ENCODE measurements at regions not wholly inside any gene's neighbourhood (a gene's known extent, or its start where the extent isn't known, plus 50 kb on each side); places are given as distances from the start of the nearest gene placed in this dataset.

DNA sequence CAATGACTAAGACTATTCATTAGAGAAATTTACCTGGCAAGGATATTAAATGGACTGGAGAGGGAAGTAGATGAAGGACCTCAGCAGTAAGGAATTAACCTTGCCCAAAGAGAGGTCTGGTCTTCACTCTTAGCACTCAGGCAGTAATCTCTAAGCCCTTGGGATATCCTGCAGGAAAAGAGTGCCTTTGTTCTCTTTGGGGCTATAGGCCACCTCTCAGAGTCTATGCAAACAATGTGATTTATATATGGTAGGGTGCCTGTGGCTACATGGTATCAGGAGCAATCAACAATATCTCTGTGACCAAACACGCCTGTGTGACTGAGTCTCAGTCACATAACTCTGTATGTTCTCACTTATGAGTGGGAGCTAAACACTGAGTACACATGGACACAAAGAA lies 154.7 kb upstream of the CDK1 start:
- no peak overlapping the region for H3K4me3 Mint-ChIP-seq
- H3K27me3 Mint-ChIP-seq = no peaks in the 10 kb centered on the region
- DNase-seq = no peak
- H3K4me1 Mint-ChIP-seq = no peaks in the 10 kb centered on the region
- CTCF ChIA-PET = no interaction called here
- no peaks in the 10 kb centered on the region for H3K36me3 Mint-ChIP-seq
- H3K9me3 Mint-ChIP-seq = no peaks in the 10 kb centered on the region
- H3K27ac Mint-ChIP-seq = no peak overlapping the region

DNA sequence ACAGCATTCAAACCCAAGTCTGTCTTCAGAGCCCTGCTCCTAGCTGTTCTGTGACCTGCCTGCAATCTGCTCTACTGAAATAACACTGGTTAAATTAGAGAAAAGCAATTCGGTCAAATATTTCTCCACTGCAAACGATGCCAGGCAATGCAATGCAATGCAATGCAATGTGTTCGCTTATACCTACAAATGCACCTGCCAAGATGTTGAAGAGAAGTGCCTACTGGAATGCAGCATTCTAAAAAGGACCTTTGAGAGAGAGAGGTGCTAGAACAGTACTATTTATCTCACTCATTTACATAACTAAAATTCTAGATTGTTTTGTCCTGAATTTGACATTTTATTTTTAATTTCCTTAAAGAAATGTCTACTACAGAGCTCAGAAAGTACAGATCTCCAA lies 157.3 kb upstream of the CDK1 start:
- CTCF ChIA-PET = no interaction called here
- no peak for DNase-seq
- Mint-ChIP-seq H3K36me3 (no peaks in the 10 kb centered on the region), H3K4me1 (no peaks in the 10 kb centered on the region), H3K27me3 (no peaks in the 10 kb centered on the region), H3K27ac (no peak overlapping the region), H3K9me3 (no peaks in the 10 kb centered on the region), H3K4me3 (no peak overlapping the region)

DNA sequence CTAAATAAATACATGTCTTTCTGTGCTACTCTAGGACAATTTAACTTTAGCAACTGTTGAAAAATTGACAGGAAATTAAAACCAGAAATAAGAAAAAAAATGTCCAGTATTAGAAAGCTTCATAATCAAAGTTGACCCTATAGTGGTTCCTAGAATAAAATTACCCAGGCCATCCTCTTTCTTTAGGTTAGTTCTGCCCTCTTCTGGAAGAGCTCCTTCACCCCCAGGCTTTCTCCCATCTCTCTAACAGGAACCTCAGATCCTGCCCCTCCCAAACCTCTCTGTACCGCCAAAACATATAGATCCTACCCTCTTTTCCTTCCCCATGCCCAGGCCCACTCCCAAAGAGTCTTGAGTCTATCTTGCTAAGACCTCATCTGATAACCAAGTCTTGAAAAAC lies 159.4 kb upstream of the CDK1 start:
- Mint-ChIP-seq H3K36me3 (peaks cover 2% of the 10 kb centered on the region), H3K9me3 (no peaks in the 10 kb centered on the region), H3K4me1 (no peaks in the 10 kb centered on the region), H3K27ac (no peak overlapping the region), H3K4me3 (no peak overlapping the region), H3K27me3 (no peaks in the 10 kb centered on the region)
- no peak for DNase-seq
- CTCF ChIA-PET = no interaction called here

DNA sequence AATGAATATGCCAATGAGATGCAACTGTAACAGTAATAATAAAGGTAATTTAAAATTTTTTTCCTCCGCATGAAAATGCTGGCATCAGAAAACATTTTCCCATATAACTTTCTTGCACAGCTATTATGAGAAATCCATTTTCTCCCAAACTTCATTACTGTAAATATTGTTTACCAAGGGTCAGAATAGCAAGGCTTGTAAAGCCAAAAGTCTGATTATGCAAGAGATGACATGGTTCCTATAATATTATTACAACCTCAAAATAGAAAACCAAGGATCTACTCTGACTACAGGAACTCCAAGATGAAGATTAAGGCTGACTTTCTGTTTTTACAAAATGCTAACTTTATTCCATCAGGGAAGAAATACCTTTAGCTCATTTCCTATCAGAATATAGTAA lies 162.7 kb upstream of the CDK1 start:
- Mint-ChIP-seq H3K4me1 (peaks cover 6% of the 10 kb centered on the region), H3K27me3 (no peaks in the 10 kb centered on the region), H3K36me3 (peaks cover 11% of the 10 kb centered on the region), H3K4me3 (no peak overlapping the region), H3K27ac (no peak overlapping the region), H3K9me3 (no peaks in the 10 kb centered on the region)
- CTCF ChIA-PET = interaction anchor here (0.6 kb wide), 1 partner anchor 33 kb away, joined by 3 read pairs; no protein-coding TSS in a partner anchor
- DNase-seq = no peak

DNA sequence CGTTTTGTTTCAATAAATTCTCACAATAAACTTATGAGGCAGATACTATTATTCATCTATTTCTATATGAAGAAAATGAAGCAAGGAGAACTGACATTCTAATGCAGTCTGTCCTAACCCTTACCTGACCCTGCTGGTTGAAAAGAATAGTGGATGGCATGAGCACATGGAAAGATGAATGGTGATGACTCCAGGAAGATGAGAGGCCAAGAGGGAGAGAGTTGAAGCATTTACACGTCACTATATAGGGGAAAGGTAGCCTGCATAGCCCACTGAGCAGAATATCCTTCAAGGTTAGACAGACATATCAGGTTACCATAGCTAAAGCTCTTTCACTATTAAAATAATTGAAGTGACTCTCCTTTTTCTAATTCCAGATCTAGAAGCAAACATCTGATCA lies 163.9 kb upstream of the CDK1 start:
- no peaks in the 10 kb centered on the region for H3K9me3 Mint-ChIP-seq
- H3K4me3 Mint-ChIP-seq = no peak overlapping the region
- H3K27ac Mint-ChIP-seq = no peak overlapping the region
- CTCF ChIA-PET = no interaction called here
- DNase-seq = no peak
- peaks cover 6% of the 10 kb centered on the region for H3K4me1 Mint-ChIP-seq
- H3K36me3 Mint-ChIP-seq = peaks cover 11% of the 10 kb centered on the region
- no peaks in the 10 kb centered on the region for H3K27me3 Mint-ChIP-seq

DNA sequence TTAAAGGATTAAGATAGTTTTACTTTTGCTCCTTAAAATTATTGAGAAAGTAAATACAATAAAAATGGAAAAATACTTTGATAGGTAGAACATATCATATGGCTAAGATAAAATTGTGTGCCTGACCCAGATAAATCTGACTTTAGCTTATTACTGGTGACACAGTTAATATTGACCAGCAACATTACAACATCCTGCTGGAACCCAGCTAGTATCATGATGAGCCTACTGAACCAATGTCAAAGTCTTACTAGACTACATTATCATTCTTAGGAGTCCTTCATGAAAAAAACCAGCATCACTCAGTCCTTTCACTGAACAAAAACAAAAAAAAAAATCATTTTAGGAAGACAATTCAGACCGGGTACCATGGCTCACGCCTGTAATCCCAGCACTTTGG lies 164.8 kb upstream of the CDK1 start:
- Mint-ChIP-seq H3K4me3 (no peak overlapping the region), H3K27me3 (no peaks in the 10 kb centered on the region), H3K9me3 (no peaks in the 10 kb centered on the region), H3K36me3 (peaks cover 11% of the 10 kb centered on the region), H3K27ac (no peak overlapping the region), H3K4me1 (peaks cover 6% of the 10 kb centered on the region)
- CTCF ChIA-PET = no interaction called here
- no peak for DNase-seq

DNA sequence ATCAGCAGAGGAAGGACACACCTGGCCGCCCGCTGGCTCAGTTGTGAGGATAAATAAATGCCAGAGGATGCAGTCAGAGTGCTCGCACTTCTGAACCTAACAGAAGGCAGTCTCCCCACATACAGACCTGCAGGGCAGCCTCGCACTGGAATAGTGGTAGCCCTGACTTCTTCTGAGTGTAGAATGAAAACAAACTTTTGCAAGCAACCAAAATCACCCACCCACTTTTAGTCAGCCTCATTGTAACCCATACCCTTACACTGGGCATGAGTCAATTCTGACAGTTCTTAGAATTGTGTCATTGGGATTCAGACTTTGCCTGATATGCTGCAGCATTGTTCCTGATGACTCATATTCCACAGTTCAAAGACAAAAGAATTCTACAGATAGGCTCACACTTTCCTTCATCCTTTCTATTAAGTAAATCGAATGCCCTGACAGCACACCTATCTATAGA lies 167.0 kb upstream of the CDK1 start:
- no peak overlapping the region for H3K4me3 Mint-ChIP-seq
- H3K27me3 Mint-ChIP-seq = no peaks in the 10 kb centered on the region
- peaks cover 11% of the 10 kb centered on the region for H3K36me3 Mint-ChIP-seq
- CTCF ChIA-PET = no interaction called here
- no peaks in the 10 kb centered on the region for H3K9me3 Mint-ChIP-seq
- peaks cover 6% of the 10 kb centered on the region for H3K4me1 Mint-ChIP-seq
- H3K27ac Mint-ChIP-seq = no peak overlapping the region
- DNase-seq = no peak

DNA sequence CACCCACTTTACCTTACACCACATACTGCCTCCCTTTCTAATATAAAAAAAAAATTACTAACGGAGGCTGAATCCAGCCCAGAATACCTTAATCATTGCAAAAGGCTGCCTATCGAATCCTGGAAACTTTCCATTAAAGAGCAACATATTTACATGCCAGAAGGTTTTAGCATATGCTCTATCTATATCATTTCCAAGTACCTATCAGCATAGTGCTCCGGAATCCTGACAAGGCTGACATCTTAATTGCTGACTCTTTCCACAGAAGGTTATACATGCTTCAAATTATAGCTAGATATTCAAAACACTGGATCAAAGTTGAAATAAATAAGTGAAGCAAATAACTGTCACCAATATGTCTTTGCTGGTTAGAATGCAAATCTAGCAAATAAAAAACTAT lies 170.9 kb upstream of the CDK1 start:
- no peak for DNase-seq
- Mint-ChIP-seq H3K27ac (no peak overlapping the region), H3K4me1 (peaks cover 6% of the 10 kb centered on the region), H3K27me3 (no peaks in the 10 kb centered on the region), H3K36me3 (peaks cover 6% of the 10 kb centered on the region), H3K4me3 (no peak overlapping the region), H3K9me3 (no peaks in the 10 kb centered on the region)
- CTCF ChIA-PET = no interaction called here

DNA sequence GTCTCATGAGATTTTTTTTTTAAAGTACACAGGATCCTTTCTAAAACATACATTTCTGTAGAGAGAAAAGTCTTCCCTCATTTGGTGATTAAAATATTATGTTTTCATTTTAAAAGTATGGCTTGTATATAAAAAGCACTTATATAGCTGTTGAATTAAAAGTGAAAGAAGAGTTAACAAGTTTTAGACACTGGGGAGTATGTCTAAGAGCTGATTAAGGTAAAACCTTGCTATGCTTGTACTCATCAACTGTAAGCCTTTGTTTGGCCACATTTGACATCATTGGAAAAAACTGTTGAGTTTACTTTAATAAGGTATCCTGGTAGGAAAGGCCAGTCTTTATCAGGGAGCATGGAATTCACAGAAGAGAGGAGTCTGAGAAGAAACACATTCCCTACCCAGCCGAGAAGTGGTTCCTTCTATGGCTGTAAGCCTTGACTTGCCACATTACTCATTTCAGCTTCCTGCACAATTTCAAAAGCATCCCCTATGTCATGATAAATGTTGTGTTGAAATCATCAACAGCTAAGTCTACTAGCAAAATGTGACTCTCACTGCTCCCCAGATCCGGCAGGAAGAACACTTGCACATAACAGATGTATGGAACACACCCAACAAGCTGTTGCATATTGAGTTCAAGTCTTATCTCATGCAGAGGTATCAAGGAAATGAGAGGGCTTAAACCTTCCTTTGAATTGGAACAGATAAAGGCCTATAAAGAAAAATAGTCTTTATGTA lies 171.8 kb upstream of the CDK1 start:
- Mint-ChIP-seq H3K27me3 (no peaks in the 10 kb centered on the region), H3K36me3 (no peaks in the 10 kb centered on the region), H3K9me3 (no peaks in the 10 kb centered on the region), H3K4me1 (peaks cover 3% of the 10 kb centered on the region), H3K4me3 (no peak overlapping the region), H3K27ac (no peak overlapping the region)
- CTCF ChIA-PET = no interaction called here
- no peak for DNase-seq

DNA sequence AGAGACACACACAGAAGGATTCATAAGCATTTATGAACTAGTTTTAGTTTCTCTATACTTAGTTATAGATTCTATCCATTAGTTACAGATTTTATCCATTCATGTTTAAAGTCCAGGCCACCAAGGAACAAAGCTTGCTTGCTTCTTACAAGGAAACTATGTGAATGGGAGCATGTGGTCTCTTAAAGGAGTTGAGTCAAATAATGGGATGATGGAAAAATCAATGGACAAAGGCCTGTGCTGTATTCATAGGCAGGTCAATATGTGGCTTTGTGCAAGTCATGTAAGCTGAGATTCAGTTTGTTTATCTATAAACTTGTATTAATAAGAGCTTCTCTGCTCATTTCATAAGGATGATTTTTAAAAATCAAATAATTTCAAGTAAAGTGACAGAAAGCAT lies 172.8 kb upstream of the CDK1 start:
- H3K36me3 Mint-ChIP-seq = no peaks in the 10 kb centered on the region
- CTCF ChIA-PET = no interaction called here
- no peaks in the 10 kb centered on the region for H3K9me3 Mint-ChIP-seq
- no peaks in the 10 kb centered on the region for H3K4me1 Mint-ChIP-seq
- H3K4me3 Mint-ChIP-seq = no peak overlapping the region
- no peak for DNase-seq
- no peak overlapping the region for H3K27ac Mint-ChIP-seq
- H3K27me3 Mint-ChIP-seq = no peaks in the 10 kb centered on the region

DNA sequence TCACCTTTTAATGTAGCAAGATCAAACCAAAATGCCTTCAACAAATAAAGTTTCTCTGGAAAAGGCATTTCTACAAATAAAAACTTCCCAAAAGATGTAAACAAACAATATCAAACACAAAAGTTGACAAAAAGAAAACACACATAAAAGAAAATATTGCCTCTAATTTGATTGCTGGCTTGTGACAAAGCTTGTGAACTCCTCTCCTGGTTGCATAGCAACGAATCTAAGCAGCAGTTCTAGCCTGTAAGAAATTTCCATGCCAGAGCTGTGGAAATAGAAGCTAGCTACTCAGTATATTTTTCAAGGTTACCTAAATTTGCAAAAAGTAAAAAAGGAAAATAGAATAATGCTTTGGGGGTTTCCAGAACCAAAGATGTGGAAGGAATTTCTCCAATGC lies 173.9 kb upstream of the CDK1 start:
- Mint-ChIP-seq H3K36me3 (no peaks in the 10 kb centered on the region), H3K4me3 (no peak overlapping the region), H3K27ac (no peak overlapping the region), H3K27me3 (no peaks in the 10 kb centered on the region), H3K9me3 (no peaks in the 10 kb centered on the region), H3K4me1 (no peaks in the 10 kb centered on the region)
- CTCF ChIA-PET = no interaction called here
- no peak for DNase-seq

DNA sequence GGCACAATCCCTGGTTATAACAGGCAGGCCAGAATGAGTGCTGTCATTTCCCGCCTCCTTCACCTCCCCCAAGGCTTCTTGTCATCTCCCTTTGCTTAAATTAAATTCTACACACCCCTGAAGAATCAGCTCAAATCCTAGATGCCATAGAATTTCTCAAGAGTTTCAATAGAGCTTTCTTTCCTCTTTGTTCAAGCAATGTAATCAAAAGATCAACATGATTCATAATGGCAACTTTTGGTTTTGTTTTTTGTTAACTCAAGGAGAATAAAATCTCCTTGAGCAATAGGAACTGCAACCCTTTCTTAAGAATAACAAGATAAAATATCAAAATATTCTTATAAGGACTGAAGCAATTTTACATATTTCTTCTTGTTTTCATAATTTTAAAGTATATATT lies 180.8 kb upstream of the CDK1 start:
- CTCF ChIA-PET = no interaction called here
- Mint-ChIP-seq H3K4me1 (peaks cover 2% of the 10 kb centered on the region), H3K4me3 (no peak overlapping the region), H3K27me3 (no peaks in the 10 kb centered on the region), H3K36me3 (peaks cover 3% of the 10 kb centered on the region), H3K27ac (no peak overlapping the region), H3K9me3 (no peaks in the 10 kb centered on the region)
- no peak for DNase-seq

DNA sequence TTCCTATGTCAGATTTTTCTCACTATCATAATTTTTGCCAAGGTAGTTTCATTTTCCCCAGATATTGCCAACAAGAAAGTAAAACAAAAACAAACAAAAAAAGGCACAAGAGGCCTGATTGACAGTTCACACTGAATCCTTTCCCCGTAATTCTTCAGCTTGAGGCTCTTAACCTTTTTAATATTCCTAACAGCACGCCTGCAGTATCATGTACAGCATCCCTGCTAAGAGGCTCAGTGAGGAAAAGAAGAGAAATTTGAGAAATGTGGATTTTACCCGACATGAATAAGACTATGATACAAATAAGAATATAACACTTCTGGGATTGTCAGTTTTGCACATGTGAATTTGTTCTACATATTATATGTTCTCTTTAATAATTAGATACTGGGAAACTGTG lies 182.4 kb upstream of the CDK1 start:
- Mint-ChIP-seq H3K27ac (no peak overlapping the region), H3K9me3 (no peaks in the 10 kb centered on the region), H3K27me3 (no peaks in the 10 kb centered on the region), H3K4me1 (peaks cover 2% of the 10 kb centered on the region), H3K36me3 (peaks cover 7% of the 10 kb centered on the region), H3K4me3 (no peak overlapping the region)
- no peak for DNase-seq
- CTCF ChIA-PET = interaction anchor here (1.3 kb wide), 1 partner anchor 33 kb away, joined by 3 read pairs; no protein-coding TSS in a partner anchor

DNA sequence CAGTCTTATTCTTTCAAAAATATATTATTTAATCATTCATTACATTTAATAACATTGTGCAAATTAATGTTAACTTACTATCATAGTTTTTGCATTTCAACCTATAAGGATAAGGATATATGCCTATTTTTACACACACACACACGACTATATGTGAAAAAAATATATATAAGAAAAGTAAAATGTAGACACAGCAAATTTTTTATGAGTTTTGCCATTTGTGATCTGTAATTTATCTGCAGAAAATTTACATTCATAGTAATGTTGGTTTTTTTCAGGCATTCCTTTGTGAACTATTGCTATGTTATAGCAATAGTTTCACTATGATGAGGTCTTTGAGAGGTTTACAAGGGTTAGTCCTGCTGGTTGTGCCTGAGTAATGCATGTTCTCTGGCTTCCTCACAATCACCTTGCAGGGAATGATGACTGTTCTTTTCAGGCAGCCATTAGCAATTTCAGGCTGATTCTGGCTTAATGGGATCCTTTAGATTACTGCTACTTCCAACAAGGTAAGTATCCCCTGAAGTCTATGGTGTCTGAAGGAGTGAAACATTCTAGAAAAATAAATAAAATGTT lies 183.7 kb upstream of the CDK1 start:
- peaks cover 7% of the 10 kb centered on the region for H3K36me3 Mint-ChIP-seq
- H3K9me3 Mint-ChIP-seq = no peaks in the 10 kb centered on the region
- DNase-seq = no peak
- H3K27ac Mint-ChIP-seq = no peak overlapping the region
- H3K4me3 Mint-ChIP-seq = no peak overlapping the region
- CTCF ChIA-PET = interaction anchor here (1.3 kb wide), 1 partner anchor 35 kb away, joined by 3 read pairs; no protein-coding TSS in a partner anchor
- peaks cover 2% of the 10 kb centered on the region for H3K4me1 Mint-ChIP-seq
- no peaks in the 10 kb centered on the region for H3K27me3 Mint-ChIP-seq

DNA sequence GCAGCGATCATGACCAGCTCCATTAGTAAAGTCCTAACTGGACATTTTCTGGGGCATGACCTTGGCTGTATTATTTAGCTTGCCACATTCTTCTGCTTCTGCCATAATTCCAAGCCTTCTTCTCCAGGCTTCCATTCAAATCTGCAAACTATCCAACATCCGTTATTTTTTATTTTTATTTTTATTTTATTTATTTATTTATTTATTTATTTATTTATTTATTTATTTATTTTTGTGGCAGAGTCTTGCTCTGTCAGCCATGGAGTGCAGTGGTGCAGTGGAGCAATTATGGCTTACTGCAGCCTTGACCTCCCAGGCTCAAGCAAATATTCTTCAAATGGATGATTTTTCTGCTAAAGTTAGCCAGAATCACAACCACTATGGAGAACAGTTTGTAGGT lies 187.2 kb upstream of the CDK1 start:
- Mint-ChIP-seq H3K36me3 (peaks cover 11% of the 10 kb centered on the region), H3K27ac (no peak overlapping the region), H3K4me3 (no peak overlapping the region), H3K9me3 (no peaks in the 10 kb centered on the region), H3K27me3 (no peaks in the 10 kb centered on the region), H3K4me1 (peaks cover 2% of the 10 kb centered on the region)
- DNase-seq = no peak
- CTCF ChIA-PET = no interaction called here

Data from activated naive CD4-positive, alpha-beta T cell treated with anti-CD3 and anti-CD28 coated beads, Interleukin-2, amount 10 ng/mL, durations not matched to agents 7 days and 5 days (primary cell).